K562 (cell line): ENCODE measurements at regions not wholly inside any gene's neighbourhood (a gene's known extent, or its start where the extent isn't known, plus 50 kb on each side); places are given as distances from the start of the nearest gene placed in this dataset.

Experiments used
- BMI1 ChIP-seq: fragments of 150-350 bp; IDR thresholded peaks from 2 replicates; pipeline ENCODE4 v1.6.1; 2014; ENCODE audit warnings: low read length
- CHD2 ChIP-seq: IDR thresholded peaks from 2 replicates; pipeline ENCODE4 v1.6.1; 2011; ENCODE audit warnings: low read depth, low read length
- ELK1 ChIP-seq: sonication (generic); formaldehyde crosslinking; IDR thresholded peaks from 2 replicates; pipeline ENCODE4 v1.8.1; 2022; ENCODE audit warnings: missing genetic modification reagents
- GATA2 ChIP-seq: sonication (generic); formaldehyde crosslinking; IDR thresholded peaks from 2 replicates; pipeline ENCODE4 v1.4.0; 2020; ENCODE audit warnings: mild to moderate bottlenecking, missing genetic modification reagents
- ID3 ChIP-seq, 2 experiments: fragments of 250-450 bp in 1 of 2; fragments of 450-650 bp in 1 of 2; sonication (Bioruptor Pico) in 1 of 2; IDR thresholded peaks; 2 replicates each; pipeline versions ENCODE4 v1.6.1 to v1.8.0; 2016 to 2021; ENCODE audit warnings: mild to moderate bottlenecking in 2 of 2, moderate library complexity in 2 of 2, missing compliant biosample characterization in 1 of 2, missing genetic modification characterization in 1 of 2
- MEIS2 ChIP-seq: fragments of 450-650 bp; IDR thresholded peaks from 2 replicates; pipeline ENCODE4 v1.6.1; 2014; ENCODE audit warnings: mild to moderate bottlenecking; ENCODE audit not compliant: partially characterized antibody
- MTA3 ChIP-seq: fragments of 450-650 bp; formaldehyde crosslinking; IDR thresholded peaks from 2 replicates; pipeline ENCODE4 v1.6.1; 2017; ENCODE audit warnings: mild to moderate bottlenecking, borderline replicate concordance
- MXI1 ChIP-seq: IDR thresholded peaks from 2 replicates; pipeline ENCODE4 v1.6.1; 2011; ENCODE audit warnings: low read depth, mild to moderate bottlenecking, improper control_type of control experiment, low read length
- RAD21 ChIP-seq, 2 experiments: fragments of 250-450 bp in 1 of 2; fragments of 450-650 bp in 1 of 2; sonication (Bioruptor Pico) in 1 of 2; formaldehyde crosslinking in 1 of 2; IDR thresholded peaks in 1 of 2; conservative IDR thresholded peaks in 1 of 2; 2 replicates each; pipeline versions ENCODE4 v1.4.0 to v1.8.0; 2020 to 2022; ENCODE audit warnings: mild to moderate bottlenecking in 2 of 2, moderate library complexity in 1 of 2
- SMC3 ChIP-seq: conservative IDR thresholded peaks from 2 replicates; pipeline ENCODE4 v1.6.1; 2011; ENCODE audit warnings: low read depth, low read length, improper control_type of control experiment; ENCODE audit not compliant: insufficient read depth
- TF ChIP-seq, protein P1 (sequence below): fragments of 250-450 bp; sonication (Bioruptor Pico); IDR thresholded peaks from 2 replicates; pipeline ENCODE4 v1.4.0; 2020; ENCODE audit warnings: mild to moderate bottlenecking
- TF ChIP-seq, protein P2 (sequence below): sonication (generic); formaldehyde crosslinking; IDR thresholded peaks from 2 replicates; pipeline ENCODE4 v1.8.1; 2023; ENCODE audit warnings: mild to moderate bottlenecking, missing genetic modification reagents
- TF ChIP-seq, protein P3 (sequence below): sonication (generic); formaldehyde crosslinking; IDR thresholded peaks from 2 replicates; pipeline ENCODE4 v1.8.0; 2022; ENCODE audit warnings: missing genetic modification reagents, mild to moderate bottlenecking, borderline replicate concordance
- TF ChIP-seq, protein P4 (sequence below), 3 experiments: IDR thresholded peaks in 2 of 3; conservative IDR thresholded peaks in 1 of 3; 2 replicates each; pipeline ENCODE4 v1.5.1; 2011 to 2012; ENCODE audit warnings: low read length in 3 of 3, mild to moderate bottlenecking in 3 of 3, control low read depth in 2 of 3, improper control_type of control experiment in 1 of 3, inconsistent platforms in 1 of 3, low read depth in 1 of 3, mixed read lengths in 1 of 3, moderate library complexity in 1 of 3; ENCODE audit not compliant: insufficient read depth in 2 of 3

DNA sequence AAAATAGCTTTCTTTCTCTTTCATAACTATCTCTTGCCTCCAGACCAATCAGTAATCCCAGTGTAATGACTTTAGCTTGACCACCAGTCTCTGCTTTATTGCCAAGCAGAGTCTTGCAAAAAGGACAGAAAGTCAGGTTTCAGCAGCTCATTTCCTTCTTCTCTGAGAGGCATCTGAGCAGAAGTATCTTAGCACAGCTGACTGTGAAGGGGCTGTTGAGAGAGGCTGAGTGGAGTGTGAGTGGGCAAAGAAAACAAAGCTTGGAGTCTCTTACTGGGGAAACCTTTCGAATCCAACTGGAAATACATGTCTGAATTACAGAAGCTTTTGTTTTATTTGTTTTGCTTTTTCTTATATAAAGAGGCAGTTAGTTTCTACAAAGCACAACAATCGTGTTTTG is 170.3 kb upstream of the IGFBP7 start:
- TF ChIP-seq GATA2 (CRISPR knock-in tag), result no peak
- TF ChIP-seq MTA3, result no peak
- no peak for TF ChIP-seq SMC3
- TF ChIP-seq, protein P1, sequence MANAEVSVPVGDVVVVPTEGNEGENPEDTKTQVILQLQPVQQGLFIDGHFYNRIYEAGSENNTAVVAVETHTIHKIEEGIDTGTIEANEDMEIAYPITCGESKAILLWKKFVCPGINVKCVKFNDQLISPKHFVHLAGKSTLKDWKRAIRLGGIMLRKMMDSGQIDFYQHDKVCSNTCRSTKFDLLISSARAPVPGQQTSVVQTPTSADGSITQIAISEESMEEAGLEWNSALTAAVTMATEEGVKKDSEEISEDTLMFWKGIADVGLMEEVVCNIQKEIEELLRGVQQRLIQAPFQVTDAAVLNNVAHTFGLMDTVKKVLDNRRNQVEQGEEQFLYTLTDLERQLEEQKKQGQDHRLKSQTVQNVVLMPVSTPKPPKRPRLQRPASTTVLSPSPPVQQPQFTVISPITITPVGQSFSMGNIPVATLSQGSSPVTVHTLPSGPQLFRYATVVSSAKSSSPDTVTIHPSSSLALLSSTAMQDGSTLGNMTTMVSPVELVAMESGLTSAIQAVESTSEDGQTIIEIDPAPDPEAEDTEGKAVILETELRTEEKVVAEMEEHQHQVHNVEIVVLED (CRISPR knock-in tag), result no peak
- TF ChIP-seq MEIS2, result no peak
- no peak for TF ChIP-seq MXI1
- TF ChIP-seq, protein P2, sequence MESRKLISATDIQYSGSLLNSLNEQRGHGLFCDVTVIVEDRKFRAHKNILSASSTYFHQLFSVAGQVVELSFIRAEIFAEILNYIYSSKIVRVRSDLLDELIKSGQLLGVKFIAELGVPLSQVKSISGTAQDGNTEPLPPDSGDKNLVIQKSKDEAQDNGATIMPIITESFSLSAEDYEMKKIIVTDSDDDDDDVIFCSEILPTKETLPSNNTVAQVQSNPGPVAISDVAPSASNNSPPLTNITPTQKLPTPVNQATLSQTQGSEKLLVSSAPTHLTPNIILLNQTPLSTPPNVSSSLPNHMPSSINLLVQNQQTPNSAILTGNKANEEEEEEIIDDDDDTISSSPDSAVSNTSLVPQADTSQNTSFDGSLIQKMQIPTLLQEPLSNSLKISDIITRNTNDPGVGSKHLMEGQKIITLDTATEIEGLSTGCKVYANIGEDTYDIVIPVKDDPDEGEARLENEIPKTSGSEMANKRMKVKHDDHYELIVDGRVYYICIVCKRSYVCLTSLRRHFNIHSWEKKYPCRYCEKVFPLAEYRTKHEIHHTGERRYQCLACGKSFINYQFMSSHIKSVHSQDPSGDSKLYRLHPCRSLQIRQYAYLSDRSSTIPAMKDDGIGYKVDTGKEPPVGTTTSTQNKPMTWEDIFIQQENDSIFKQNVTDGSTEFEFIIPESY (CRISPR knock-in tag), result no peak
- TF ChIP-seq ELK1, result no peak
- no peak for TF ChIP-seq CHD2
- TF ChIP-seq BMI1, result no peak
- TF ChIP-seq, protein P3, sequence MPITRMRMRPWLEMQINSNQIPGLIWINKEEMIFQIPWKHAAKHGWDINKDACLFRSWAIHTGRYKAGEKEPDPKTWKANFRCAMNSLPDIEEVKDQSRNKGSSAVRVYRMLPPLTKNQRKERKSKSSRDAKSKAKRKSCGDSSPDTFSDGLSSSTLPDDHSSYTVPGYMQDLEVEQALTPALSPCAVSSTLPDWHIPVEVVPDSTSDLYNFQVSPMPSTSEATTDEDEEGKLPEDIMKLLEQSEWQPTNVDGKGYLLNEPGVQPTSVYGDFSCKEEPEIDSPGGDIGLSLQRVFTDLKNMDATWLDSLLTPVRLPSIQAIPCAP, result no peak
- TF ChIP-seq ID3 (CRISPR knock-in tag; IDR thresholded peaks at IDR 0.05), result no peak
- TF ChIP-seq ID3 (tag; IDR thresholded peaks at IDR 0.05), result no peak
- TF ChIP-seq, protein P4, sequence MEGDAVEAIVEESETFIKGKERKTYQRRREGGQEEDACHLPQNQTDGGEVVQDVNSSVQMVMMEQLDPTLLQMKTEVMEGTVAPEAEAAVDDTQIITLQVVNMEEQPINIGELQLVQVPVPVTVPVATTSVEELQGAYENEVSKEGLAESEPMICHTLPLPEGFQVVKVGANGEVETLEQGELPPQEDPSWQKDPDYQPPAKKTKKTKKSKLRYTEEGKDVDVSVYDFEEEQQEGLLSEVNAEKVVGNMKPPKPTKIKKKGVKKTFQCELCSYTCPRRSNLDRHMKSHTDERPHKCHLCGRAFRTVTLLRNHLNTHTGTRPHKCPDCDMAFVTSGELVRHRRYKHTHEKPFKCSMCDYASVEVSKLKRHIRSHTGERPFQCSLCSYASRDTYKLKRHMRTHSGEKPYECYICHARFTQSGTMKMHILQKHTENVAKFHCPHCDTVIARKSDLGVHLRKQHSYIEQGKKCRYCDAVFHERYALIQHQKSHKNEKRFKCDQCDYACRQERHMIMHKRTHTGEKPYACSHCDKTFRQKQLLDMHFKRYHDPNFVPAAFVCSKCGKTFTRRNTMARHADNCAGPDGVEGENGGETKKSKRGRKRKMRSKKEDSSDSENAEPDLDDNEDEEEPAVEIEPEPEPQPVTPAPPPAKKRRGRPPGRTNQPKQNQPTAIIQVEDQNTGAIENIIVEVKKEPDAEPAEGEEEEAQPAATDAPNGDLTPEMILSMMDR (IDR thresholded peaks at IDR 0.05 in 2 of 3, conservative IDR thresholded peaks at IDR 0.05 in 1 of 3; ENCODE audit: insufficient read depth in 2 of 3, low read depth in 1 of 3, low read length in 3 of 3), result no peak
- no peak for TF ChIP-seq RAD21 (CRISPR knock-in tag; conservative IDR thresholded peaks at IDR 0.05 in 1 of 2, IDR thresholded peaks at IDR 0.05 in 1 of 2)
